ENCODE measurements at regions not wholly inside any gene's neighbourhood (a gene's known extent, or its start where the extent isn't known, plus 50 kb on each side); places are given as distances from the start of the nearest gene placed in this dataset.
"Not testable (repeated sequence)": the region's sequence is repeated elsewhere in the genome, so short reads cannot be mapped to it uniquely, and the experiment has no call there.

DNA sequence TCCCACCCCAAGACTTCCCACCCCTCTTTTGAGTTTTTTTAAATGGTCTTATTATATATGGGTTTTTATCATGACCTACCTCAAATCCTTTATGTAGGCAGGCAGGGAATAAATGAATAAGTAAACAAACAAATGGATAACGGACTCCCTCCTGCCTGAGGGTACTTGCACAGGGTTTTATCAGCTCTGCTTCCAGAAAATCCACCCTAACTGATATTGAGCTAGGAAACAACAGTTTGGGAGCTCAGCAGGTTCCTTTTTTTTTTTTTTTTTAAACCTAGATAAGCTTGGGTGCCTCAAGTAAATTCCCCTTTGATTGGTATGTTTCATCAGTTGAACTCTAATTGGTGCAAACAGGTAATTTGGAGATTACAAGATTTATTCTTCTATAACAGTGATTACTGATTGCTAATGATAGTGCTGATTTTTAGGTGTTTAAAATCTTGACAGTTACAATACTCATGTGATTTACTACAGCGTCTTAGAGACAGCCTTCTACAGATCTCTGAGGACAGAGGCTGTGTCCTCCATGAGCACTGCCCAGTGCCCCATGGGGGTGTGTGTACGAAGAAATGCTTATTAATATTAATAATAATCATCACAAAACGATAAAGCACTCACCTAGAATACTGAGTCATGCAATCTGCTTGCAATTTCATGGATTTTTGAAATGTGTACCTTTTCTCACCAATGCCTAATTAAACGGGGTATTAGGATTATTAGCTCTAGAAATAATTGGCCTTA, 347.4 kb downstream of the RRAGC start:
- H3K27me3 ChIP-seq (ENCODE audit: control insufficient read depth in 3 of 3, insufficient read depth in 3 of 3, low read length in 3 of 3) = peaks cover 4 to 23% (median 11%) of the 10 kb centered on the region in 3 donors
- H3K4me3 ChIP-seq (ENCODE audit: low read length in 3 of 3) = no peak overlapping the region
- no peak overlapping the region for H3K9ac ChIP-seq (ENCODE audit: low read depth in 1 of 3, low read length in 3 of 3)

DNA sequence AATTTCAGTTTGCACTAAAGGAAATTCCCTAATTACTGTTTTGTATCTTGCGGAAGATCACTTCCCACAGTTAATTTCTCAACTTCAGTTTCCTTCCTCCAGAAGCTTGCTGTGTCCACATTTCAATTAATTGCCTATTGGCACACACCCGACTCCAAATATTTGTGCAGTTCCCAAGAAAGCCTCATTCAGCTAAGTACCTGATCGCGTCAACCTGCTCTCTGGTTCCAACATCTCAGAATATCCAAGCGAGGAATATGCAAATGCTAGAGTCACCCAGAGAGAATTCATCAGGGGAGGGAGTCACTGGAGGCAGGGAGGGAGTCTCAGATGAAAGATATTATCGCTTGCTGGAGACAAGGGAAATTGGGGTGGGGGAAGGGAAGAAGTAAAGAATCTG, 351.3 kb downstream of the RRAGC start:
- Histone ChIP-seq H3K4me1 (ENCODE audit: control insufficient read depth in 3 of 3, insufficient read depth in 3 of 3, low read length in 3 of 3) (no peaks in the 10 kb centered on the region), H3K9me3 (ENCODE audit: control insufficient read depth in 3 of 3, low read length in 3 of 3) (no peaks in the 10 kb centered on the region), H3K9ac (ENCODE audit: low read depth in 1 of 3, low read length in 3 of 3) (no peak overlapping the region), H3K4me3 (ENCODE audit: low read length in 3 of 3) (no peak overlapping the region), H3K27me3 (ENCODE audit: control insufficient read depth in 3 of 3, insufficient read depth in 3 of 3, low read length in 3 of 3) (peaks cover 4 to 37% (median 12%) of the 10 kb centered on the region in 3 donors), H3K27ac (ENCODE audit: low read depth, low read length) (no peak overlapping the region), H3K36me3 (ENCODE audit: control insufficient read depth in 3 of 3, insufficient read depth in 3 of 3, low read length in 3 of 3) (no peaks in the 10 kb centered on the region)

More for the DNA sequence above, 347.4 kb downstream of the RRAGC start:
- H3K36me3 ChIP-seq (ENCODE audit: control insufficient read depth in 3 of 3, insufficient read depth in 3 of 3, low read length in 3 of 3) = no peaks in the 10 kb centered on the region
- no peak overlapping the region for H3K27ac ChIP-seq (ENCODE audit: low read depth, low read length)
- H3K9me3 ChIP-seq (ENCODE audit: control insufficient read depth in 3 of 3, low read length in 3 of 3) = no peaks in the 10 kb centered on the region
- H3K4me1 ChIP-seq (ENCODE audit: control insufficient read depth in 3 of 3, insufficient read depth in 3 of 3, low read length in 3 of 3) = no peaks in the 10 kb centered on the region

DNA sequence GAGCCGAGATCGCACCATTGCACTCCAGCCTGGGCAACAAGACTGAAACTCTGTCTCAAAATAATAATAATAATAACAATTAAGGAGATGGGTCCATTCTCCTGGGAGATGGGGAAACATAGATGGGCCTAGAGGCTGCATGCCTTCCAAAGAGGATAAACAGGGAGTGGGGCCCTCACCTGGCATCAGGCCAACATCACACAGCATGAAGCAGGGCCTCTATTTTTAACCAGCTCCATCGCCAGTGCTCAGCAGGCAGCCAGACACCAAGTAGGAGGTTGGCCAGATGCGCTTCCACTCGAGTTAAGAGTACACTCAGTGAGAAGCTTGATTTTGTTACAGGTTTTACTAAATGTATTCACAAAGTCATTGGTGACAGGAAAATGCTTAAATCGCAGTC, 352.0 kb downstream of the RRAGC start:
- no peaks in the 10 kb centered on the region for H3K9me3 ChIP-seq (ENCODE audit: control insufficient read depth in 3 of 3, low read length in 3 of 3)
- H3K4me3 ChIP-seq (ENCODE audit: low read length in 3 of 3) = no peak overlapping the region
- H3K4me1 ChIP-seq (ENCODE audit: control insufficient read depth in 3 of 3, insufficient read depth in 3 of 3, low read length in 3 of 3) = no peaks in the 10 kb centered on the region
- peaks cover 4 to 40% (median 15%) of the 10 kb centered on the region in 3 donors for H3K27me3 ChIP-seq (ENCODE audit: control insufficient read depth in 3 of 3, insufficient read depth in 3 of 3, low read length in 3 of 3)
- H3K36me3 ChIP-seq (ENCODE audit: control insufficient read depth in 3 of 3, insufficient read depth in 3 of 3, low read length in 3 of 3) = no peaks in the 10 kb centered on the region
- no peak overlapping the region for H3K9ac ChIP-seq (ENCODE audit: low read depth in 1 of 3, low read length in 3 of 3)
- H3K27ac ChIP-seq (ENCODE audit: low read depth, low read length) = no peak overlapping the region

DNA sequence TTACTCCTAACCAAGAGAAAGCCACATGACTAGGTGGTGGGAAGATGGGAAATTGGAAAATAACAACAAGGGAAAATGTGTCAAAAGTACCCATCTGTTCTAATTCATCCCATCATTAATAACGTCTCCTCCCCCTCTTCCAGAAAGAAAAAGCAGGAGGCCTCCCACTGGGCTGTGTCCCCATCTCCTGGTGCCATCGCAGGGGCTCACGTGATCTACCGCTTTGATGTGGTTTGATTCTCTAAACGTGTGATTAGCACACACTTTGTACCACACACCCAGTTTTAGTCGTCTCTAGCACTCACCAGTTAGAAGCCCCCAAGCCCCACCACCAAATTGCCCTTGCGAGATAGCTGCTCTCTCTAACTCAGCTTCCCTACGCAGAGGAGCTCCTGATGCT, 353.6 kb downstream of the RRAGC start:
- H3K36me3 ChIP-seq (ENCODE audit: control insufficient read depth in 3 of 3, insufficient read depth in 3 of 3, low read length in 3 of 3) = no peaks in the 10 kb centered on the region
- H3K4me3 ChIP-seq (ENCODE audit: low read length in 3 of 3) = no peak overlapping the region
- no peaks in the 10 kb centered on the region for H3K4me1 ChIP-seq (ENCODE audit: control insufficient read depth in 3 of 3, insufficient read depth in 3 of 3, low read length in 3 of 3)
- no peak overlapping the region for H3K9ac ChIP-seq (ENCODE audit: low read depth in 1 of 3, low read length in 3 of 3)
- no peak overlapping the region for H3K27ac ChIP-seq (ENCODE audit: low read depth, low read length)
- H3K9me3 ChIP-seq (ENCODE audit: control insufficient read depth in 3 of 3, low read length in 3 of 3) = no peaks in the 10 kb centered on the region
- peaks cover 6 to 36% (median 15%) of the 10 kb centered on the region in 3 donors for H3K27me3 ChIP-seq (ENCODE audit: control insufficient read depth in 3 of 3, insufficient read depth in 3 of 3, low read length in 3 of 3)

DNA sequence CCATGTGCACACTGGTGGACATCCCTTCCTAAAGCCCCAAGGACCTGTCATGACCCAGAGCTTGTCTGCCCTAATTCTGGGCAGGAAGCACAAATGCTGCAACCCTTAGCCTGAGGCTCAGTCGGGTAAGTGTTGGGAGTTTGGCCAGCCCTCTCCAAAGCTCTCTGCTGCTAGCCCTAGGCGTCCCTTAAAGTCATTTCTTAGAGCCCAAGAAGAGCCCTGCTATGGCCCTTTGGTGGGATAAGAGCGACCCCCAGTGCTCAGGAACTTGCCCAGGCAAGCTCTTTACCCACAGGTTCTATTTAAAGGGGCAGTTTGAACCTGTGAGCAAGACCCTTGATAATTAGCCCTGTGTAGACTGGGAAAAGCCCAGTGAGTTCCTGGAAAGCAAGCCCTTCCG, 356.8 kb downstream of the RRAGC start:
- H3K9ac ChIP-seq (ENCODE audit: low read depth in 1 of 3, low read length in 3 of 3) = no peak overlapping the region
- no peak overlapping the region for H3K4me3 ChIP-seq (ENCODE audit: low read length in 3 of 3)
- peaks cover 7 to 23% (median 9%) of the 10 kb centered on the region in 3 donors for H3K27me3 ChIP-seq (ENCODE audit: control insufficient read depth in 3 of 3, insufficient read depth in 3 of 3, low read length in 3 of 3)
- H3K4me1 ChIP-seq (ENCODE audit: control insufficient read depth in 3 of 3, insufficient read depth in 3 of 3, low read length in 3 of 3) = no peaks in the 10 kb centered on the region
- no peaks in the 10 kb centered on the region for H3K36me3 ChIP-seq (ENCODE audit: control insufficient read depth in 3 of 3, insufficient read depth in 3 of 3, low read length in 3 of 3)
- H3K27ac ChIP-seq (ENCODE audit: low read depth, low read length) = no peak overlapping the region
- no peaks in the 10 kb centered on the region for H3K9me3 ChIP-seq (ENCODE audit: control insufficient read depth in 3 of 3, low read length in 3 of 3)

DNA sequence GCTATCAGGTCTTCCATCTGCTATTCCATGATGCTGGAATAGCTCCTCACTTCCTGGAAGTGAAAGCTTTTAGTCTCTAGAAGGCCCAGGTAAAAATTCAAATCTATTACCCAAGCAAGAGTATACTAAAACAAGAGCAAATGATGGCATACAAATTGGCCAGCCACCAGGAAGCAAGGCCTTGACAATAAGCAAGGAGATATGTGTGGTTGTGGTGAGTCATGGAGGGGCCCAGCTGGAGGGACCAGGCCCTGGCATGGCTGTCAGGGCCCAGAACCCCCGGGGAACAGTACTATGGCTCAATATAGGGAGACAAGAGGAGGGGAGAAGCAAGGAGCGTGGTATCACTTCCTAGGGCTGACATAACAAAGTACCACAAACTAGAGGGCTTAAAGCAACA, 358.7 kb downstream of the RRAGC start:
- no peak overlapping the region for H3K9ac ChIP-seq (ENCODE audit: low read depth in 1 of 3, low read length in 3 of 3)
- no peaks in the 10 kb centered on the region for H3K9me3 ChIP-seq (ENCODE audit: control insufficient read depth in 3 of 3, low read length in 3 of 3)
- H3K4me3 ChIP-seq (ENCODE audit: low read length in 3 of 3) = no peak overlapping the region
- H3K27ac ChIP-seq (ENCODE audit: low read depth, low read length) = no peak overlapping the region
- peaks cover 7 to 20% (median 9%) of the 10 kb centered on the region in 3 donors for H3K27me3 ChIP-seq (ENCODE audit: control insufficient read depth in 3 of 3, insufficient read depth in 3 of 3, low read length in 3 of 3)
- H3K36me3 ChIP-seq (ENCODE audit: control insufficient read depth in 3 of 3, insufficient read depth in 3 of 3, low read length in 3 of 3) = no peaks in the 10 kb centered on the region
- H3K4me1 ChIP-seq (ENCODE audit: control insufficient read depth in 3 of 3, insufficient read depth in 3 of 3, low read length in 3 of 3) = no peaks in the 10 kb centered on the region

DNA sequence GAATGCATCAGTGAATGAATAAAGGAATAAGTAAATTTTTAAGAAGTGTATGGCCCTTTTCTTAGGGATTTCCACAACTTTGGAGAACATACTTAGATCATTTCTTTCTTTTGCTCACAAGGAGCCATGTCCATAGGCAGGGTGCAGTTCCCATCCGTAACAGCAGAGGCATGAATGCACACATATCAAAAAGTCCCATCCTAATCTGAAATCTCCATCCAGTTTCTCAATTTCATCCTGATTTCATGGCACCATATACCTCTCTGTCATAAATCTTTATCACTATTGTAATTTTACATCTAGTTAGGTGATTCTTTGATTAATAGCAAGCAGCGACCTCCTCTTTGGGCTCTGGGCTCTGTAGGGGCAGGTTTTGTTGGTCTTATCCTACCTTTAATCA, 359.2 kb downstream of the RRAGC start:
- no peaks in the 10 kb centered on the region for H3K36me3 ChIP-seq (ENCODE audit: control insufficient read depth in 3 of 3, insufficient read depth in 3 of 3, low read length in 3 of 3)
- no peaks in the 10 kb centered on the region for H3K9me3 ChIP-seq (ENCODE audit: control insufficient read depth in 3 of 3, low read length in 3 of 3)
- H3K27me3 ChIP-seq (ENCODE audit: control insufficient read depth in 3 of 3, insufficient read depth in 3 of 3, low read length in 3 of 3) = peaks cover 7 to 17% (median 9%) of the 10 kb centered on the region in 3 donors
- no peak overlapping the region for H3K9ac ChIP-seq (ENCODE audit: low read depth in 1 of 3, low read length in 3 of 3)
- H3K4me3 ChIP-seq (ENCODE audit: low read length in 3 of 3) = no peak overlapping the region
- H3K4me1 ChIP-seq (ENCODE audit: control insufficient read depth in 3 of 3, insufficient read depth in 3 of 3, low read length in 3 of 3) = no peaks in the 10 kb centered on the region
- no peak overlapping the region for H3K27ac ChIP-seq (ENCODE audit: low read depth, low read length)

DNA sequence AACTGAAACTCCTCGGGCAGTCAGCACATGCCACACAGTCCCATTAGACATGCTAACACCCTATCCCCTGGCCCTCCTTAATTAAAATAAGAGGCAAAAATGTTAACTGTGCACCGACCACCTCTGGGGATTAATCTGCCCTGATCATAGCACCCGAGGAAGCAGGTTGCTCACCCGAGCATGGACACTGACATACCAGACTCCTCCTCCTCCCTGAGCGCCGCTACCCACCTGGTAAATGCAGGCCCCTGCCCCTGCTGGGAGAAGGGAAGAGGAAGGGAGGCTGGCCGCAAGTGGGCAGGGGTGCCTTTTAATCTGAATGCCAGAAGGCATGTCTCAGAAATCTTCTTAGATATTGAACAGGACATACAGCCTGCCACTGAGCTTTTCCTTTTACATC, 360.9 kb downstream of the RRAGC start:
- H3K27me3 ChIP-seq (ENCODE audit: control insufficient read depth in 3 of 3, insufficient read depth in 3 of 3, low read length in 3 of 3) = peaks cover 7 to 12% (median 9%) of the 10 kb centered on the region in 3 donors
- no peak overlapping the region for H3K9ac ChIP-seq (ENCODE audit: low read depth in 1 of 3, low read length in 3 of 3)
- H3K4me3 ChIP-seq (ENCODE audit: low read length in 3 of 3) = no peak overlapping the region
- no peaks in the 10 kb centered on the region for H3K4me1 ChIP-seq (ENCODE audit: control insufficient read depth in 3 of 3, insufficient read depth in 3 of 3, low read length in 3 of 3)
- no peaks in the 10 kb centered on the region for H3K9me3 ChIP-seq (ENCODE audit: control insufficient read depth in 3 of 3, low read length in 3 of 3)
- no peaks in the 10 kb centered on the region for H3K36me3 ChIP-seq (ENCODE audit: control insufficient read depth in 3 of 3, insufficient read depth in 3 of 3, low read length in 3 of 3)
- H3K27ac ChIP-seq (ENCODE audit: low read depth, low read length) = no peak overlapping the region

DNA sequence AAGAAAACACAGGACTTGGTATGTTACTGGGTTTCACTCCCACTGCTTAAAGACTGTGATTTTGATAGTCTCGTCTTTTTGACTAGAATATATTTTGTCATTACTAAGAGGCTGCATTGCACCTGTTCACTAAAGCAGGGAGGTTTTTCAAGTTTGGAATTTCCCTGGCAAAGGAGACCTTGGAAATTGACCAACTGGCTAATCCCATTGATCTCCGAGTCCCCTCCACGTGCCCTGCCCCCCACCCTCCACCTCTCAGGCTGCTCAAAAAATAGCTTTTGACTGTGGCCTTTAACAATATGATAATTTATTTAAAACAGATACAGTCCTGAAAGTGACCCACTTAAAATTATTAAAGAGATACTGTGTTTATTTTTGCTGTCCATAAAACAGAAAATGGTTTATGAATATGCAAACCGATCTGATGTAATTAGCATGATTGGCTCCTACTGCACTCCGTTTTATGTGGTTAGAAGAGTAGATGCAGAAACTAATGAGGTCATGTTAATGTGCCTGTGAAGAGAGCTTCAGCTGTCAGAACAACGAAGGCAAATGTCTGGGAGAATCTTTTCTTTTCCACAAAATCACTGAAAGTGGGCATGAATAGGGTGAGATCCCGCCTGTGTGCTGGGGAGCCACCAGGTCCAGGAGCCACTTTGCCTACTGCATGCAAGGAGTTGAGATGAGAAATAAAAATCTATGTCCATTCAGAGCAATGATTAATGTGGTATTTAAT, 361.5 kb downstream of the RRAGC start:
- no peak overlapping the region for H3K4me3 ChIP-seq (ENCODE audit: low read length in 3 of 3)
- H3K36me3 ChIP-seq (ENCODE audit: control insufficient read depth in 3 of 3, insufficient read depth in 3 of 3, low read length in 3 of 3) = no peaks in the 10 kb centered on the region
- no peaks in the 10 kb centered on the region for H3K9me3 ChIP-seq (ENCODE audit: control insufficient read depth in 3 of 3, low read length in 3 of 3)
- peaks cover 5 to 8% (median 7%) of the 10 kb centered on the region in 3 donors for H3K27me3 ChIP-seq (ENCODE audit: control insufficient read depth in 3 of 3, insufficient read depth in 3 of 3, low read length in 3 of 3)
- H3K4me1 ChIP-seq (ENCODE audit: control insufficient read depth in 3 of 3, insufficient read depth in 3 of 3, low read length in 3 of 3) = no peaks in the 10 kb centered on the region
- H3K27ac ChIP-seq (ENCODE audit: low read depth, low read length) = no peak overlapping the region
- H3K9ac ChIP-seq (ENCODE audit: low read depth in 1 of 3, low read length in 3 of 3) = no peak overlapping the region

DNA sequence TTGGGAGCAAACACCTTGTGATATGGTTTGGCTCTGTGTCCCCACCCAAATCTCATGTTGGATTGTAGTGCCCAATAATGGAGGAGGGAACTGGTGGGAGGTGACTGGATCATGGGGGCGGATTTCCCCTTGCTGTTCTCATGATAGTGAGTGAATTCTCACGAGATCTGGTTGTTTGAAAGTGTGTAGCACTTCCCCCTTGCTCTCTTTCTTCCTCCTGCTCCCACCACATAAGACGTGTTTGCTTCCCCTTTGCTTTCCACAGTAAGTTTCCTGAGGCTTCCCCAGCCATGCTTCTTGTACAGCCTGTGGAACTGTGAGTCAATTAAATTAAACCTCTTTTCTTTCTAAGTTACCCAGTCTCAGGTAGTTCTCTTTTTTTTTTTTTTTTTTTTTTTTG, 366.3 kb downstream of the RRAGC start:
- not testable (repeated sequence) for H3K9ac ChIP-seq (ENCODE audit: low read depth in 1 of 3, low read length in 3 of 3); H3K27ac ChIP-seq (ENCODE audit: low read depth, low read length); H3K36me3 ChIP-seq (ENCODE audit: control insufficient read depth in 3 of 3, insufficient read depth in 3 of 3, low read length in 3 of 3); H3K4me1 ChIP-seq (ENCODE audit: control insufficient read depth in 3 of 3, insufficient read depth in 3 of 3, low read length in 3 of 3); H3K4me3 ChIP-seq (ENCODE audit: low read length in 3 of 3); H3K9me3 ChIP-seq (ENCODE audit: control insufficient read depth in 3 of 3, low read length in 3 of 3); H3K27me3 ChIP-seq (ENCODE audit: control insufficient read depth in 3 of 3, insufficient read depth in 3 of 3, low read length in 3 of 3)

All from skeletal muscle tissue (tissue), 3 donors.